K562 (cell line): ENCODE measurements at regions not wholly inside any gene's neighbourhood (a gene's known extent, or its start where the extent isn't known, plus 50 kb on each side); places are given as distances from the start of the nearest gene placed in this dataset.

Source experiments
- ATAC-seq: fragments of 200-7000 bp; cut with Tn5 transposase; 3 replicates; pipeline ENCODE4 v1.9.1; 2020; ENCODE audit warnings: moderate library complexity
- BruUV-seq: library from RNA; stranded (reverse); fragments of 400-500 nt; replicated peaks from 2 replicates; lab custom pipeline; 2021; lab: Mats Ljungman, UMichigan
- CTCF ChIA-PET: fragments of 300-600 bp; formaldehyde crosslinking; extraction: SDS; loops from one replicate; lab custom pipeline; 2021; ENCODE audit warnings: low intra/inter-chr PET ratio; lab: Yijun Ruan, JAX
- POLR2A ChIA-PET: fragments of 300-600, 350-650 bp; sonication (Branson Sonifier 250); formaldehyde crosslinking; extraction: SDS; loops from one replicate; lab custom pipeline; 2021; ENCODE audit warnings: antibody characterized with exemption, inconsistent platforms; lab: Yijun Ruan, JAX
- DNase-seq, 4 experiments: peaks; one replicate each; pipeline versions ENCODE4 v3.0.0 to v3.0.0-alpha.2; 2011 to 2018; ENCODE audit warnings: low spot score in 3 of 4, mixed read lengths in 3 of 4; ENCODE audit errors: extremely low read depth in 1 of 4
- FAIRE-seq: peaks from 2 replicates; lab custom pipeline; 2011; peaks lifted over from hg19 to GRCh38; lab: Jason Lieb, UNC
- H2AFZ ChIP-seq: 2 replicates; pipeline ENCODE4 v1.6.0; 2011; ENCODE audit warnings: low read depth, low read length, control low read depth, inconsistent platforms
- H3K27ac ChIP-seq: fragments of 200-600 bp; 3 replicates; pipeline ENCODE4 v1.8.0; 2011; ENCODE audit warnings: low read depth, mild to moderate bottlenecking, control low read depth, inconsistent platforms, low read length, moderate library complexity, mixed read lengths; ENCODE audit errors: extremely low read depth
- H3K27me3 ChIP-seq, 2 experiments: fragments of 300-600 bp in 1 of 2; 2 replicates in 1 of 2; 3 replicates in 1 of 2; pipeline versions ENCODE4 v1.6.0 to v1.8.0; 2011; ENCODE audit warnings: inconsistent platforms in 2 of 2, low read length in 2 of 2, mild to moderate bottlenecking in 1 of 2, mixed read lengths in 1 of 2, moderate library complexity in 1 of 2; ENCODE audit not compliant: control insufficient read depth in 2 of 2, insufficient read depth in 2 of 2
- H3K36me3 ChIP-seq: fragments of 300-600 bp; 3 replicates; pipeline ENCODE4 v1.8.0; 2011; ENCODE audit warnings: mild to moderate bottlenecking, low read length, inconsistent platforms; ENCODE audit not compliant: control insufficient read depth, insufficient read depth
- H3K4me1 ChIP-seq, 2 experiments: fragments of 200-600 bp in 1 of 2; replicated peaks in 1 of 2; 2 replicates in 1 of 2; 3 replicates in 1 of 2; pipeline versions ENCODE4 v1.5.1 to v1.8.0; 2011; ENCODE audit warnings: inconsistent platforms in 2 of 2, low read length in 2 of 2, mild to moderate bottlenecking in 1 of 2, mixed read lengths in 1 of 2, moderate library complexity in 1 of 2; ENCODE audit not compliant: control insufficient read depth in 2 of 2, insufficient read depth in 2 of 2
- H3K4me2 ChIP-seq: 2 replicates; pipeline ENCODE4 v1.6.1; 2011; ENCODE audit warnings: low read length, control low read depth, inconsistent platforms, mixed read lengths; ENCODE audit not compliant: insufficient read depth
- H3K4me3 ChIP-seq: fragments of 200-600 bp; sonication (generic), shearing (Covaris generic); 2 replicates; pipeline ENCODE4 v1.5.1; 2016; ENCODE audit warnings: control low read depth, inconsistent platforms
- H3K79me2 ChIP-seq: fragments of 200-600 bp; 3 replicates; pipeline ENCODE4 v1.8.0; 2011; ENCODE audit warnings: low read length, inconsistent platforms; ENCODE audit not compliant: control insufficient read depth, insufficient read depth
- H3K9ac ChIP-seq, 2 experiments: 2 replicates each; pipeline versions ENCODE4 v1.6.0 to v1.6.1; 2011; ENCODE audit warnings: low read depth in 2 of 2, low read length in 2 of 2, control low read depth in 1 of 2, inconsistent platforms in 1 of 2, mild to moderate bottlenecking in 1 of 2, mixed read lengths in 1 of 2; ENCODE audit not compliant: insufficient read depth in 1 of 2
- H3K9me1 ChIP-seq: one replicate; pipeline ENCODE4 v1.6.0; 2011; ENCODE audit warnings: inconsistent platforms, mild to moderate bottlenecking, low read length, moderate library complexity; ENCODE audit not compliant: control insufficient read depth, insufficient read depth
- H3K9me3 ChIP-seq: replicated peaks from 2 replicates; pipeline ENCODE4 v1.5.1; 2011; ENCODE audit warnings: low read depth, low read length, inconsistent platforms; ENCODE audit not compliant: control insufficient read depth, insufficient read depth
- H4K20me1 ChIP-seq: replicated peaks from 2 replicates; pipeline ENCODE4 v1.6.1; 2011; ENCODE audit warnings: low read length, inconsistent platforms, mixed read lengths; ENCODE audit not compliant: control insufficient read depth, insufficient read depth
- ARHGAP35 ChIP-seq: fragments of 450-650 bp; IDR thresholded peaks from 2 replicates; pipeline ENCODE4 v1.6.1; 2018; ENCODE audit not compliant: partially characterized antibody
- DEAF1 ChIP-seq: fragments of 450-650 bp; formaldehyde crosslinking; IDR thresholded peaks from 2 replicates; pipeline ENCODE4 v1.4.0; 2020; ENCODE audit warnings: mild to moderate bottlenecking, moderate library complexity
- HIVEP1 ChIP-seq: fragments of 250-450 bp; sonication (Bioruptor Pico); IDR thresholded peaks from 2 replicates; pipeline ENCODE4 v1.4.0; 2020; ENCODE audit warnings: mild to moderate bottlenecking
- MAFG ChIP-seq: fragments of 450-650 bp; conservative IDR thresholded peaks from 2 replicates; pipeline ENCODE4 v1.6.1; 2016; ENCODE audit warnings: missing genetic modification characterization, missing compliant biosample characterization
- NR2F6 ChIP-seq: fragments of 450-650 bp; formaldehyde crosslinking; IDR thresholded peaks from 2 replicates; pipeline ENCODE4 v1.4.0; 2020; ENCODE audit warnings: mild to moderate bottlenecking
- PHB ChIP-seq: fragments of 250-450 bp; sonication (Bioruptor Pico); IDR thresholded peaks from 2 replicates; pipeline ENCODE4 v1.5.0; 2021
- TCFL5 ChIP-seq: fragments of 250-450 bp; sonication (Bioruptor Pico); conservative IDR thresholded peaks from 2 replicates; pipeline ENCODE4 v1.6.1; 2021; ENCODE audit warnings: mild to moderate bottlenecking, moderate library complexity, matching md5 sums
- TEAD2 ChIP-seq: fragments of 450-650 bp; IDR thresholded peaks from 2 replicates; pipeline ENCODE4 v1.6.1; 2016; ENCODE audit warnings: missing genetic modification characterization, control low read depth, missing compliant biosample characterization
- WGBS: fragments of 100-300 bp; shearing (Covaris generic); methylation state at CpG from one replicate; pipeline ENCODE4 v1.1.6; 2016; ENCODE audit warnings: low coverage, mixed read lengths; ENCODE audit not compliant: insufficient coverage; ENCODE audit errors: missing lambda C conversion rate; 5-methylcytosine and 5-hydroxymethylcytosine counted together
- in situ Hi-C: fragments of 300-500 bp; cut with MboI; formaldehyde crosslinking; loops from 4 replicates; pipeline ENCODE4 v1.15.0; 2018; ENCODE audit warnings: inconsistent platforms, mixed read lengths
- intact Hi-C: fragments of 100-400 bp; cut with micrococcal nuclease; formaldehyde crosslinking; loops from 2 replicates; pipeline ENCODE4 v1.14.2; 2022
- TF ChIP-seq, protein P1 (sequence below), 2 experiments: fragments of 450-650 bp; conservative IDR thresholded peaks; 2 replicates each; pipeline ENCODE4 v1.6.1; 2017; ENCODE audit warnings: mild to moderate bottlenecking in 2 of 2, moderate library complexity in 2 of 2

DNA sequence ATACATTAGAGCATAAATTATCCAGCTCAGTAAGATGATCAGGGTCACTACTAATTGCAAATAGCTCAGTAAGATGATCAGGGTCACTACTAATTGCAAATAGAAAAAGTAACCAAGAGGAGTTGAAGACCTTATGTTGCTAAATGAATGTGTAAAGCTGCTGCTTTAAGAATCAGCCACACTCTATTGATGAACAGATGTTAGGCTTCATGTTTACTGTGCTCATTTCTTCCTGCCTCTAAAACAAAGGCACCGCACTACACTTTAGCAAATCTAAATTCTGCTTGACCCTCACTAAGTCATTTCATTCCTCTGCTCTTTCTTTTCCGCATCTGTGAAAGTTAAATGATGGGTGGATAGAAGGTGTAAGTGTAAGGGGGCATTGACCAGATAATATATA, 92.6 kb upstream of the PLSCR4 start:
- Histone ChIP-seq H3K27me3 (no peaks in the 10 kb centered on the region), H3K4me1 (no peaks in the 10 kb centered on the region), H3K4me2 (no peak overlapping the region), H3K9me3 (no peaks in the 10 kb centered on the region), H4K20me1 (no peaks in the 10 kb centered on the region), H3K9ac (no peak overlapping the region), H2AFZ (no peak overlapping the region), H3K27ac (no peak overlapping the region), H3K4me3 (no peak overlapping the region), H3K79me2 (no peaks in the 10 kb centered on the region), H3K9me1 (no peaks in the 10 kb centered on the region), H3K36me3 (no peaks in the 10 kb centered on the region)
- no peak for TF ChIP-seq NR2F6 (CRISPR knock-in tag)
- no peak for TF ChIP-seq HIVEP1 (CRISPR knock-in tag)
- no peak for TF ChIP-seq DEAF1 (CRISPR knock-in tag)
- TF ChIP-seq, protein P1, sequence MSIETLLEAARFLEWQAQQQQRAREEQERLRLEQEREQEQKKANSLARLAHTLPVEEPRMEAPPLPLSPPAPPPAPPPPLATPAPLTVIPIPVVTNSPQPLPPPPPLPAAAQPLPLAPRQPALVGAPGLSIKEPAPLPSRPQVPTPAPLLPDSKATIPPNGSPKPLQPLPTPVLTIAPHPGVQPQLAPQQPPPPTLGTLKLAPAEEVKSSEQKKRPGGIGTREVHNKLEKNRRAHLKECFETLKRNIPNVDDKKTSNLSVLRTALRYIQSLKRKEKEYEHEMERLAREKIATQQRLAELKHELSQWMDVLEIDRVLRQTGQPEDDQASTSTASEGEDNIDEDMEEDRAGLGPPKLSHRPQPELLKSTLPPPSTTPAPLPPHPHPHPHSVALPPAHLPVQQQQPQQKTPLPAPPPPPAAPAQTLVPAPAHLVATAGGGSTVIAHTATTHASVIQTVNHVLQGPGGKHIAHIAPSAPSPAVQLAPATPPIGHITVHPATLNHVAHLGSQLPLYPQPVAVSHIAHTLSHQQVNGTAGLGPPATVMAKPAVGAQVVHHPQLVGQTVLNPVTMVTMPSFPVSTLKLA (conservative IDR thresholded peaks at IDR 0.05) = no peak
- TF ChIP-seq MAFG (tag) = no peak
- no peak for TF ChIP-seq ARHGAP35
- TF ChIP-seq TEAD2 (tag) = no peak
- no peak for TF ChIP-seq PHB (CRISPR knock-in tag)
- no peak for TF ChIP-seq TCFL5
- ATAC-seq = no peak
- DNase-seq = no peak
- POLR2A ChIA-PET = no interaction called here
- no TSS peak for BruUV-seq
- WGBS = 0% methylated on average over 2 of the region's 2 CpGs
- no peak for FAIRE-seq
- in situ Hi-C loops (loop anchor here (25.0 kb wide), 1 partner anchor 244 kb away; no protein-coding TSS in a partner anchor), intact Hi-C loops (no loop called here)
- CTCF ChIA-PET = no interaction called here
